ENCODE measurements at regions not wholly inside any gene's neighbourhood (a gene's known extent, or its start where the extent isn't known, plus 50 kb on each side); places are given as distances from the start of the nearest gene placed in this dataset.

DNA sequence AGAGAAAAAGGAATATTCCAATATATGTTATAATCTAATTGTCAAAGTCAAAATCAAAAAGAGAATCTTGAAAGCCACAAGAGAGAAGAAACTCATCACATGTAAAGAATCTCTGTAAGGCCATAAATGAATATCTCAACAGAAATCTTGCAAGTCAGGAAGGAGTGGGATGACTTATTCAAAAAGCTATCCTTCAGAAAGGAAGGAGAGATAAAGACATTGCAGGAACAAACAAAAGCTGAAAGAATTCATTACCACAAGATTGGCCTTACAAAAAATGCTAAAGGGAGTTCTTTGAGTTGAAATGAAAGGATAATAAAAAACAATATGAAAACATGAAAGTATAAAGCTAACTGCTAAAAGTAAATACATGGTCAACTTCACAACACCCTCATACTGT is 286.8 kb downstream of the LRIG3 start:
- Histone ChIP-seq H3K9me3 (peaks cover 0 to 36% (median 20%) of the 10 kb centered on the region in 11 donors), H3K27me3 (no peaks in the 10 kb centered on the region), H3K4me3 (no peak overlapping the region), H3K4me1 (no peaks in the 10 kb centered on the region), H3K36me3 (no peaks in the 10 kb centered on the region), H3K27ac (no peak overlapping the region)
- TF ChIP-seq, protein P1, sequence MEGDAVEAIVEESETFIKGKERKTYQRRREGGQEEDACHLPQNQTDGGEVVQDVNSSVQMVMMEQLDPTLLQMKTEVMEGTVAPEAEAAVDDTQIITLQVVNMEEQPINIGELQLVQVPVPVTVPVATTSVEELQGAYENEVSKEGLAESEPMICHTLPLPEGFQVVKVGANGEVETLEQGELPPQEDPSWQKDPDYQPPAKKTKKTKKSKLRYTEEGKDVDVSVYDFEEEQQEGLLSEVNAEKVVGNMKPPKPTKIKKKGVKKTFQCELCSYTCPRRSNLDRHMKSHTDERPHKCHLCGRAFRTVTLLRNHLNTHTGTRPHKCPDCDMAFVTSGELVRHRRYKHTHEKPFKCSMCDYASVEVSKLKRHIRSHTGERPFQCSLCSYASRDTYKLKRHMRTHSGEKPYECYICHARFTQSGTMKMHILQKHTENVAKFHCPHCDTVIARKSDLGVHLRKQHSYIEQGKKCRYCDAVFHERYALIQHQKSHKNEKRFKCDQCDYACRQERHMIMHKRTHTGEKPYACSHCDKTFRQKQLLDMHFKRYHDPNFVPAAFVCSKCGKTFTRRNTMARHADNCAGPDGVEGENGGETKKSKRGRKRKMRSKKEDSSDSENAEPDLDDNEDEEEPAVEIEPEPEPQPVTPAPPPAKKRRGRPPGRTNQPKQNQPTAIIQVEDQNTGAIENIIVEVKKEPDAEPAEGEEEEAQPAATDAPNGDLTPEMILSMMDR (IDR thresholded peaks at IDR 0.05): no peak
- DNase-seq (no peak), ATAC-seq (no peak)
- intact Hi-C loops (cut with DNase I): no loop called here

DNA sequence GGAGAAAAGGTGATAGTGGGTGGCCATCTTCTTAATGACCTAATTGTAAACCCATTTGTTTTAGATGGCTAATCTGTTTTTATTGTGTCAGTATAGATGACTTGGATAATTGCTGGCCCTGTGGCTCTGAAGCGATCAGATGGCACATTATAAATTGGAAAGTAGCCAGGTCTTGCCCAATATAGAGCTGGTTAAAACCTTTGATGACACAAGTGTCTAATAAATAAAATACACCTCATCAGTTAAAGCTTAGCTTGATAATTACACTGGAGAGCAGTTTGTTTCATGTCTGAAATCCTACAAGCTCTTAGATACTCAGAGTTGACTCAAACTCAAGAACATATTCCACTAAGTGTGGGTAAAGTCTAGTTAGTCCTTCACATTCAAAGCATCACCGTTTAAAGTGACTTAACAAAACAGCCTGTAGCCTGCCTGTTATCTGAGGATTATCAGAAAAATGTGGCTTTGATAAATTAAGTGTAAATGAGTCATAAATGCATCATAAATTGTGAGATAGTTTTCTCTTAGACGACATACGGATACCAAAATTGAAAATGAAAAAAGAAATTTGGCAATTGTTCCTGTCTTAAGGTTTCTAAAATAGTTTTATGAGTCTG is 280.9 kb downstream of the LRIG3 start:
- Histone ChIP-seq H3K27ac (no peak overlapping the region), H3K9me3 (peaks cover 0 to 10% (median 0%) of the 10 kb centered on the region in 11 donors), H3K4me1 (no peaks in the 10 kb centered on the region), H3K27me3 (no peaks in the 10 kb centered on the region), H3K4me3 (no peak overlapping the region), H3K36me3 (no peaks in the 10 kb centered on the region)
- intact Hi-C loops (cut with DNase I): no loop called here
- DNase-seq (no peak), ATAC-seq (no peak)
- 66 to 67% methylated on average over 4 of the region's 4 CpGs for WGBS, 2 donors
- TF ChIP-seq, protein P1 (IDR thresholded peaks at IDR 0.05): no peak

DNA sequence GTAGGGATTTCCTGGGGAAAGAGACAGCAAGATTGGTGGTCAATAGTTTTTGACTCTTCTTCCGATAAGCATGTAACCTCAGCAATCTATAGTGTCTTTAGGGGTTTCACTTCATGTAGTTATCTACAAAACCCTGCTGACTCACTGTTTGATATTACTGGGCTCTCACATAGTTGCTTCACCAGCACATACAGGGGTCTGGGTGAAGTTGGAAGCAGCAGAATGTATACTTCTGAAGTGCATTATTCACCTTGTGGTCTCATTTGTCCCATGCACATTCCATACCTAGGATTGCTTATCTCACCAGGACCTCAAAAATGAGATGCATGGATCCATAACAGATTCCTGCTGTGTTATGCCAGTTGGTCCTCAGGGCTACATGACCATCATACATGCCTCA is 280.0 kb downstream of the LRIG3 start:
- no peak overlapping the region for H3K4me3 ChIP-seq
- 91 to 93% methylated on average over 1 of the region's 1 CpG for WGBS, 2 donors

DNA sequence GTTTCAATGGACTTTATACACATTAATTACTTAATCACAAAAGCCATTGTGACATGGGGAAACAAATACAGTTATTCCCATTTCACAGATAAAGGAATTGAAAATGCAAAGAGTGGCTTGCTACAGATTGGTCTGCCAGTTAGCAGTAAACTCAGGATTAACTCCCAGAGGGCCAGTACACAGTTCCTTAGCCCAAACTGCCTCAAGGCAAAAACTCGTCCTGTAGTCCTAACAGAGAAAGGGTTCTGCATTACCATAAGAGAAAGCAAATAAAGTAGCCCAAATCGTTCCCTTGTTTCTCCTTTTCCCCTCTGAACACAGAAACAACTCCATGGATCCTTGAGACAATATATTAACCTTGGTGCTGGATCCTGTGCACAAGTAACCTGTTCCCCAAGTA is 274.4 kb downstream of the LRIG3 start:
- no peak overlapping the region for H3K27ac ChIP-seq
- WGBS, 2 donors: 53 to 65% methylated on average over 2 of the region's 2 CpGs
- ATAC-seq (no peak), DNase-seq (no peak)
- H3K4me1 ChIP-seq: no peaks in the 10 kb centered on the region
- TF ChIP-seq, protein P1 (IDR thresholded peaks at IDR 0.05): no peak
- H3K4me3 ChIP-seq: no peak overlapping the region
- H3K27me3 ChIP-seq: peaks cover 0 to 4% (median 0%) of the 10 kb centered on the region in 7 donors
- no peaks in the 10 kb centered on the region for H3K36me3 ChIP-seq
- intact Hi-C loops (cut with DNase I): no loop called here
- H3K9me3 ChIP-seq: no peaks in the 10 kb centered on the region

More for the DNA sequence above, 280.0 kb downstream of the LRIG3 start:
- no peaks in the 10 kb centered on the region for H3K4me1 ChIP-seq
- no peak overlapping the region for H3K27ac ChIP-seq
- H3K36me3 ChIP-seq: no peaks in the 10 kb centered on the region
- intact Hi-C loops (cut with DNase I): no loop called here
- no peaks in the 10 kb centered on the region for H3K27me3 ChIP-seq
- H3K9me3 ChIP-seq: peaks cover 0 to 10% (median 0%) of the 10 kb centered on the region in 11 donors
- ATAC-seq (no peak), DNase-seq (no peak)
- TF ChIP-seq, protein P1 (IDR thresholded peaks at IDR 0.05): no peak
